ENCODE measurements at regions not wholly inside any gene's neighbourhood (a gene's known extent, or its start where the extent isn't known, plus 50 kb on each side); places are given as distances from the start of the nearest gene placed in this dataset.

DNA sequence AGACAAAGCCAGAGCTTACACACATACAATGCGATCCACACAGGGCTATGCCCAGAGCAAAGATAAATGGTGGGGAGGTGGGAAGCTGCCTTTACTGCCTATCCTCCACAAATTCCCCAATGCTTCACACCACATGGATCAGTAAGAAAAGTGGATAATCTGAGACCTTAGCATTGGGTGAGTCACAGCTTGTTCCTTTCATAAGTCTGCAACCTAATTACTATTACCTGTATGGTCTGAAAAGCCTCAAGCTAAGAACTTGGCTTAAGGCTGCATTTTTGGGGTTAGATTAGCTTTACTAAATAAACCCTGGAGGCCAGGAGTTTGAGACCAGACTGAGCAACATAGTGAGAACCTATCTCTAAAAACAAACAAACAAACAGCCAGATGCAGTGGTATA is 66.0 kb upstream of the BTBD3 start:
- Histone ChIP-seq H3K4me2 (ENCODE audit: low read depth, low read length) (no peak overlapping the region), H3K27me3 (ENCODE audit: control insufficient read depth, insufficient read depth, low read length) (no peaks in the 10 kb centered on the region), H3K4ac (ENCODE audit: low read depth, low read length) (peak overlapping the region; percentile 74), H2AK9ac (replicated peaks; ENCODE audit: low read depth, low read length, poor library complexity) (peak overlapping the region; percentile 13), H3K4me3 (ENCODE audit: insufficient read depth, low read depth, low read length) (no peak overlapping the region), H2BK15ac (ENCODE audit: low read depth, low read length) (peak overlapping the region; percentile 74; the same call in 2 of the 3 replicates), H4K5ac (ENCODE audit: low read depth, low read length) (peak overlapping the region; percentile 49), H3K56ac (ENCODE audit: extremely low read depth, insufficient read depth, low read length) (no peak overlapping the region; the same call in 1 of the 2 replicates), H2AFZ (replicated peaks; ENCODE audit: low read length, poor library complexity) (no peak overlapping the region), H4K8ac (ENCODE audit: low read depth in 2 of 2, low read length in 2 of 2) (peak overlapping the region; percentile 44 to 80; a peak in 2 of 4 replicates), H2AK5ac (ENCODE audit: low read depth, low read length) (peak overlapping the region; percentile 53), H4K20me1 (ENCODE audit: insufficient read depth, low read length) (no peaks in the 10 kb centered on the region), H2BK5ac (ENCODE audit: low read depth, low read length, poor library complexity, severe bottlenecking) (peak overlapping the region; percentile 40), H2BK20ac (ENCODE audit: low read depth, low read length) (peak overlapping the region; percentile 91), H3K14ac (replicated peaks; ENCODE audit: low read depth, low read length) (peak overlapping the region; percentile 61; the same call in 1 of the 2 replicates), H2BK120ac (ENCODE audit: low read depth, low read length) (peak overlapping the region; percentile 91), H3K18ac (ENCODE audit: low read depth, low read length) (peak overlapping the region; percentile 68; the same call in 1 of the 2 replicates), H3K79me1 (ENCODE audit: low read depth in 1 of 2, low read length in 2 of 2) (no peaks in the 10 kb centered on the region), H3K9me3 (ENCODE audit: control insufficient read depth, insufficient read depth, low read length) (no peaks in the 10 kb centered on the region), H3K23ac (ENCODE audit: low read depth, low read length) (peak overlapping the region; percentile 39; the same call in 1 of the 2 replicates), H3K4me1 (ENCODE audit: control insufficient read depth, insufficient read depth, low read length) (peaks cover 20% of the 10 kb centered on the region), H4K91ac (ENCODE audit: insufficient read depth, low read depth, low read length) (peak overlapping the region; percentile 87), H3K9me1 (ENCODE audit: insufficient read depth, low read length) (peaks cover 4% of the 10 kb centered on the region), H3K9ac (ENCODE audit: low read depth, low read length) (no peak overlapping the region), H3K36me3 (ENCODE audit: control insufficient read depth, insufficient read depth, low read length) (no peaks in the 10 kb centered on the region), H3K27ac (ENCODE audit: insufficient read depth, low read length) (0 out of 2 replicates have a peak overlapping the region, but pooled peaks have one; percentile 9)
- intact Hi-C loops (cut with micrococcal nuclease), result loop anchor here (5.0 kb wide), 1 partner anchor 41 kb away; no protein-coding TSS in a partner anchor
- TF ChIP-seq RFX5 (IDR thresholded peaks at IDR 0.05; ENCODE audit: low read depth, low read length) (no peak), SMC3 (IDR thresholded peaks at IDR 0.05; ENCODE audit: low read depth, low read length) (no peak), RAD21 (IDR thresholded peaks at IDR 0.05; ENCODE audit: low read length) (no peak), MAFK (IDR thresholded peaks at IDR 0.05; ENCODE audit: low read depth, low read length) (no peak), RCOR1 (IDR thresholded peaks at IDR 0.05; ENCODE audit: insufficient replicate concordance, low read length) (no peak), BHLHE40 (IDR thresholded peaks at IDR 0.05; ENCODE audit: low read depth, low read length) (no peak), POLR2A (IDR thresholded peaks at IDR 0.05; ENCODE audit: low read depth, low read length) (no peak)
- TF ChIP-seq, protein P1, sequence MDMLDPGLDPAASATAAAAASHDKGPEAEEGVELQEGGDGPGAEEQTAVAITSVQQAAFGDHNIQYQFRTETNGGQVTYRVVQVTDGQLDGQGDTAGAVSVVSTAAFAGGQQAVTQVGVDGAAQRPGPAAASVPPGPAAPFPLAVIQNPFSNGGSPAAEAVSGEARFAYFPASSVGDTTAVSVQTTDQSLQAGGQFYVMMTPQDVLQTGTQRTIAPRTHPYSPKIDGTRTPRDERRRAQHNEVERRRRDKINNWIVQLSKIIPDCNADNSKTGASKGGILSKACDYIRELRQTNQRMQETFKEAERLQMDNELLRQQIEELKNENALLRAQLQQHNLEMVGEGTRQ (IDR thresholded peaks at IDR 0.05; ENCODE audit: low read depth, low read length), result no peak
- dilution Hi-C loops (cut with HindIII; ENCODE audit: low sequenced_read_pairs, unreplicated experiment), result no loop called here
- ChIA-PET POLR2A (ENCODE audit: unreplicated experiment) (no interaction called here), CTCF (no interaction called here)
- ATAC-seq (ENCODE audit: low read depth) (no peak), DNase-seq (peak; percentile 8)
- BruUV-seq (replicated peaks), result no TSS peak
- in situ Hi-C loops (cut with MboI; ENCODE audit: low sequenced_read_pairs), result no loop called here
- no CpG with 5 or more reads among the region's 1 CpG for WGBS, 2 experiments (ENCODE audit: extremely low coverage in 2 of 2, insufficient read length in 1 of 2)
